ENCODE measurements at regions not wholly inside any gene's neighbourhood (a gene's known extent, or its start where the extent isn't known, plus 50 kb on each side); places are given as distances from the start of the nearest gene placed in this dataset.

GRCh38 chr4:11487139-11487538 lies 58.4 kb upstream of the HS3ST1 start:
- TF ChIP-seq EZH2 (IDR thresholded peaks at IDR 0.05; ENCODE audit: low read depth, unreplicated experiment) (no peak), CTCF (conservative IDR thresholded peaks at IDR 0.05; ENCODE audit: low read depth in 2 of 2) (no peak), CREB1 (CRISPR knock-in tag; IDR thresholded peaks at IDR 0.05; ENCODE audit: low read depth) (no peak), JUNB (IDR thresholded peaks at IDR 0.05; ENCODE audit: unreplicated experiment) (no peak)
